ENCODE measurements at regions not wholly inside any gene's neighbourhood (a gene's known extent, or its start where the extent isn't known, plus 50 kb on each side); places are given as distances from the start of the nearest gene placed in this dataset.

DNA sequence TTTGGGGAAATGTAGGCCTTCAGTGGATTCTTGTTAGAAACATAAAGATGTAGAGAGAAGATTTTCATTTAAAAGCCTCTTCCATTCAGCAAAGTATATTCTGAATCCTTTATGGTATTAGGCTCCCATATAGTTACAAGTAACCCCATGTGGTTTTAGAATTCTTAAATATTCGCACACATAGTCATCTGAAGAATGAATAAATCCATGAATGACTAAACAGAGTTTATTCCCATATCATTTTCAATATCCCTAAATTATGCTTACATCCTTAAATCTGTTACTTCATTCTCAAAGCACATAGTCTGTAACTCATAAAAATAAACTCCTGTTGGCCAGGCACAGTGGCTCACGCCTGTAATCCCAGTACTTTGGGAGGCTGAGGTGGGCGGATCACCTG lies 962.1 kb downstream of the KCNJ18 start:
- no peak for DNase-seq (ENCODE audit: low read depth in 2 of 2)
- no peak overlapping the region for H3K4me3 ChIP-seq (replicated peaks in 1 of 2; ENCODE audit: low read depth in 2 of 2, low read length in 2 of 2)
- TF ChIP-seq, protein P1, sequence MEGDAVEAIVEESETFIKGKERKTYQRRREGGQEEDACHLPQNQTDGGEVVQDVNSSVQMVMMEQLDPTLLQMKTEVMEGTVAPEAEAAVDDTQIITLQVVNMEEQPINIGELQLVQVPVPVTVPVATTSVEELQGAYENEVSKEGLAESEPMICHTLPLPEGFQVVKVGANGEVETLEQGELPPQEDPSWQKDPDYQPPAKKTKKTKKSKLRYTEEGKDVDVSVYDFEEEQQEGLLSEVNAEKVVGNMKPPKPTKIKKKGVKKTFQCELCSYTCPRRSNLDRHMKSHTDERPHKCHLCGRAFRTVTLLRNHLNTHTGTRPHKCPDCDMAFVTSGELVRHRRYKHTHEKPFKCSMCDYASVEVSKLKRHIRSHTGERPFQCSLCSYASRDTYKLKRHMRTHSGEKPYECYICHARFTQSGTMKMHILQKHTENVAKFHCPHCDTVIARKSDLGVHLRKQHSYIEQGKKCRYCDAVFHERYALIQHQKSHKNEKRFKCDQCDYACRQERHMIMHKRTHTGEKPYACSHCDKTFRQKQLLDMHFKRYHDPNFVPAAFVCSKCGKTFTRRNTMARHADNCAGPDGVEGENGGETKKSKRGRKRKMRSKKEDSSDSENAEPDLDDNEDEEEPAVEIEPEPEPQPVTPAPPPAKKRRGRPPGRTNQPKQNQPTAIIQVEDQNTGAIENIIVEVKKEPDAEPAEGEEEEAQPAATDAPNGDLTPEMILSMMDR (IDR thresholded peaks at IDR 0.05; ENCODE audit: low read depth, low read length): no peak

GRCh38 chr17:22669721-22670120 lies 977.4 kb downstream of the KCNJ18 start:
- TF ChIP-seq, protein P1 (IDR thresholded peaks at IDR 0.05; ENCODE audit: low read depth, low read length): no peak
- peak in 1 of 2 donors; percentile 1 for DNase-seq (ENCODE audit: low read depth in 2 of 2)

GRCh38 chr17:22671110-22671509 lies 978.8 kb downstream of the KCNJ18 start:
- no peak overlapping the region for H3K4me3 ChIP-seq (replicated peaks in 1 of 2; ENCODE audit: low read depth in 2 of 2, low read length in 2 of 2)
- no peak for DNase-seq (ENCODE audit: low read depth in 2 of 2)
- TF ChIP-seq, protein P1 (IDR thresholded peaks at IDR 0.05; ENCODE audit: low read depth, low read length): no peak

More at GRCh38 chr17:22669721-22670120, 977.4 kb downstream of the KCNJ18 start:
- no peak overlapping the region for H3K4me3 ChIP-seq (replicated peaks in 1 of 2; ENCODE audit: low read depth in 2 of 2, low read length in 2 of 2)

GRCh38 chr17:22692066-22692805 lies 999.9 kb downstream of the KCNJ18 start:
- no peak for DNase-seq (ENCODE audit: low read depth in 2 of 2)
- TF ChIP-seq, protein P1 (IDR thresholded peaks at IDR 0.05; ENCODE audit: low read depth, low read length): no peak
- no peak overlapping the region for H3K4me3 ChIP-seq (replicated peaks in 1 of 2; ENCODE audit: low read depth in 2 of 2, low read length in 2 of 2)

- no peak overlapping the region for H3K4me3 ChIP-seq (replicated peaks in 1 of 2; ENCODE audit: low read depth in 2 of 2, low read length in 2 of 2)
- no peak for DNase-seq (ENCODE audit: low read depth in 2 of 2)
- TF ChIP-seq, protein P1 (IDR thresholded peaks at IDR 0.05; ENCODE audit: low read depth, low read length): no peak
Observed at GRCh38 chr17:22692806-22693171, 1000.5 kb downstream of the KCNJ18 start.

- H3K4me3 ChIP-seq (replicated peaks in 1 of 2; ENCODE audit: low read depth in 2 of 2, low read length in 2 of 2): no peak overlapping the region
- TF ChIP-seq, protein P1 (IDR thresholded peaks at IDR 0.05; ENCODE audit: low read depth, low read length): peak; percentile 3
- DNase-seq (ENCODE audit: low read depth in 2 of 2): no peak
Observed at GRCh38 chr17:22694362-22695227, 1002.3 kb downstream of the KCNJ18 start.

Measured in cardiac fibroblast (primary cell).